Lower leg skin (tissue), 3 donors: ENCODE measurements at regions not wholly inside any gene's neighbourhood (a gene's known extent, or its start where the extent isn't known, plus 50 kb on each side); places are given as distances from the start of the nearest gene placed in this dataset.

Experiments
- POLR2A ChIP-seq, 2 donors: fragments of 450-650 bp; IDR thresholded peaks; one replicate each; pipeline ENCODE4 v1.6.1; 2016 to 2017; ENCODE audit warnings: antibody characterized with exemption in 2 of 2, mild to moderate bottlenecking in 1 of 2, moderate library complexity in 1 of 2
- TF ChIP-seq, protein P1 (sequence below), 3 donors: fragments of 450-650 bp; IDR thresholded peaks; one replicate each; pipeline ENCODE4 v1.5.1; 2016; ENCODE audit warnings: antibody characterized with exemption in 3 of 3, mild to moderate bottlenecking in 3 of 3, moderate library complexity in 2 of 3

DNA sequence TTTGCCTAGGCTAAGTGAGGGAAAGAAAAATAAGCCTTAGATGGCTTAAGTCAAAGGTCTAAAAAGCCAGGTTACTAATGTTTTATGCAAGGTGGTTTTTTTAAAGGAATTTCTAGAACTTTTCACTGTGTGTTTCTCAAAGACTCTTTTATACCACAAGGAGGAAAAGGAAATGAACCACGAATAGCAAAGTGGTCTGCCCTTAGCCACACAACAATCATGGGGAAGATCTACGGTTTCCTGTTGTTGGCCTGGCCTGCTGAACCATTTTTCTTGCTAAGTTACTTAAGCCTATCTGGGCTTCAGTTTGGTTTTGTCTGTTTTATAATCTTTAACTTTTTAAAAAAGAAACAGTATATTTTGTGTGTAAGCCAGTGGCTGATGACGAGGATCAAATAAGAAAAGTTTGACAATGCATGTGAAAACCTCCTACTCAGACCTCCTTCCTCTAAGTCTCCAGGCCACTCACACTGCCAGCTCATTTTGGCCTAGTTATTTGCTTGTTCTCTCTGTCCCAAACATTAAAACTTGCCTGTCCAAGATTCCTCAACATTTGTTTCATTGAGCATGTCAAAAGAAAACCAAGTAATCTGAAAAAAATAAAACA lies 56.7 kb upstream of the COL25A1 start:
- no peak for TF ChIP-seq POLR2A (IDR thresholded peaks at IDR 0.05)
- TF ChIP-seq, protein P1, sequence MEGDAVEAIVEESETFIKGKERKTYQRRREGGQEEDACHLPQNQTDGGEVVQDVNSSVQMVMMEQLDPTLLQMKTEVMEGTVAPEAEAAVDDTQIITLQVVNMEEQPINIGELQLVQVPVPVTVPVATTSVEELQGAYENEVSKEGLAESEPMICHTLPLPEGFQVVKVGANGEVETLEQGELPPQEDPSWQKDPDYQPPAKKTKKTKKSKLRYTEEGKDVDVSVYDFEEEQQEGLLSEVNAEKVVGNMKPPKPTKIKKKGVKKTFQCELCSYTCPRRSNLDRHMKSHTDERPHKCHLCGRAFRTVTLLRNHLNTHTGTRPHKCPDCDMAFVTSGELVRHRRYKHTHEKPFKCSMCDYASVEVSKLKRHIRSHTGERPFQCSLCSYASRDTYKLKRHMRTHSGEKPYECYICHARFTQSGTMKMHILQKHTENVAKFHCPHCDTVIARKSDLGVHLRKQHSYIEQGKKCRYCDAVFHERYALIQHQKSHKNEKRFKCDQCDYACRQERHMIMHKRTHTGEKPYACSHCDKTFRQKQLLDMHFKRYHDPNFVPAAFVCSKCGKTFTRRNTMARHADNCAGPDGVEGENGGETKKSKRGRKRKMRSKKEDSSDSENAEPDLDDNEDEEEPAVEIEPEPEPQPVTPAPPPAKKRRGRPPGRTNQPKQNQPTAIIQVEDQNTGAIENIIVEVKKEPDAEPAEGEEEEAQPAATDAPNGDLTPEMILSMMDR (IDR thresholded peaks at IDR 0.05), result no peak
